ENCODE measurements at regions not wholly inside any gene's neighbourhood (a gene's known extent, or its start where the extent isn't known, plus 50 kb on each side); places are given as distances from the start of the nearest gene placed in this dataset.
A peak's percentile ranks its signal among the peaks of the same experiment; 100 is the strongest.

- 6% methylated on average over 16 of the region's 18 CpGs for WGBS
- H3K27ac ChIP-seq (ENCODE audit: low read depth, low read length) = peak overlapping the region; percentile 94
- no peaks in the 10 kb centered on the region for H3K4me1 ChIP-seq (ENCODE audit: insufficient read depth, low read length)
- H3K27me3 ChIP-seq (ENCODE audit: insufficient read depth, low read length) = no peaks in the 10 kb centered on the region
- peak overlapping the region; percentile 98 for H3K9ac ChIP-seq (ENCODE audit: low read depth, low read length)
- H3K9me3 ChIP-seq (ENCODE audit: insufficient read depth, low read depth, low read length) = peaks cover 5% of the 10 kb centered on the region; the same call in 1 of the 2 replicates
- peak overlapping the region; percentile 74 for H3K4me3 ChIP-seq (ENCODE audit: low read length)
- H3K36me3 ChIP-seq (ENCODE audit: insufficient read depth, low read length) = no peaks in the 10 kb centered on the region
Observed at GRCh38 chr6:26286168-26286877, 78.7 kb upstream of the BTN3A2 start.

- no peaks in the 10 kb centered on the region for H3K4me1 ChIP-seq (ENCODE audit: insufficient read depth, low read length)
- no peaks in the 10 kb centered on the region for H3K27me3 ChIP-seq (ENCODE audit: insufficient read depth, low read length)
- WGBS = 91% methylated on average over 5 of the region's 6 CpGs
- no peak overlapping the region for H3K4me3 ChIP-seq (ENCODE audit: low read length)
- no peak overlapping the region for H3K27ac ChIP-seq (ENCODE audit: low read depth, low read length)
- H3K36me3 ChIP-seq (ENCODE audit: insufficient read depth, low read length) = no peaks in the 10 kb centered on the region
- H3K9me3 ChIP-seq (ENCODE audit: insufficient read depth, low read depth, low read length) = peaks cover 5% of the 10 kb centered on the region; the same call in 1 of the 2 replicates
- no peak overlapping the region for H3K9ac ChIP-seq (ENCODE audit: low read depth, low read length)
Observed at GRCh38 chr6:26288155-26288554, 76.8 kb upstream of the BTN3A2 start.

GRCh38 chr6:26290941-26291340 is 74.1 kb upstream of the BTN3A2 start:
- Histone ChIP-seq H3K9me3 (ENCODE audit: insufficient read depth, low read depth, low read length) (peaks cover 5% of the 10 kb centered on the region; the same call in 1 of the 2 replicates), H3K4me1 (ENCODE audit: insufficient read depth, low read length) (no peaks in the 10 kb centered on the region), H3K27ac (ENCODE audit: low read depth, low read length) (no peak overlapping the region), H3K27me3 (ENCODE audit: insufficient read depth, low read length) (no peaks in the 10 kb centered on the region), H3K4me3 (ENCODE audit: low read length) (no peak overlapping the region), H3K9ac (ENCODE audit: low read depth, low read length) (no peak overlapping the region), H3K36me3 (ENCODE audit: insufficient read depth, low read length) (no peaks in the 10 kb centered on the region)
- WGBS = 85% methylated on average over 5 of the region's 5 CpGs

GRCh38 chr6:26292709-26293108 is 72.3 kb upstream of the BTN3A2 start:
- Histone ChIP-seq H3K4me1 (ENCODE audit: insufficient read depth, low read length) (no peaks in the 10 kb centered on the region), H3K36me3 (ENCODE audit: insufficient read depth, low read length) (no peaks in the 10 kb centered on the region), H3K27me3 (ENCODE audit: insufficient read depth, low read length) (no peaks in the 10 kb centered on the region), H3K27ac (ENCODE audit: low read depth, low read length) (no peak overlapping the region), H3K9me3 (ENCODE audit: insufficient read depth, low read depth, low read length) (peaks cover 3% of the 10 kb centered on the region; the same call in 1 of the 2 replicates), H3K4me3 (ENCODE audit: low read length) (no peak overlapping the region), H3K9ac (ENCODE audit: low read depth, low read length) (no peak overlapping the region)
- no CpG with 5 or more reads among the region's 1 CpG for WGBS

GRCh38 chr6:26294302-26294701 is 70.7 kb upstream of the BTN3A2 start:
- H3K4me3 ChIP-seq (ENCODE audit: low read length) = no peak overlapping the region
- no peaks in the 10 kb centered on the region for H3K36me3 ChIP-seq (ENCODE audit: insufficient read depth, low read length)
- no peak overlapping the region for H3K27ac ChIP-seq (ENCODE audit: low read depth, low read length)
- H3K9ac ChIP-seq (ENCODE audit: low read depth, low read length) = no peak overlapping the region
- H3K9me3 ChIP-seq (ENCODE audit: insufficient read depth, low read depth, low read length) = no peaks in the 10 kb centered on the region
- WGBS = 93% methylated on average over 8 of the region's 8 CpGs
- H3K27me3 ChIP-seq (ENCODE audit: insufficient read depth, low read length) = no peaks in the 10 kb centered on the region
- H3K4me1 ChIP-seq (ENCODE audit: insufficient read depth, low read length) = no peaks in the 10 kb centered on the region

GRCh38 chr6:26295691-26296555 is 69.1 kb upstream of the BTN3A2 start:
- 86% methylated on average over 11 of the region's 11 CpGs for whole genome bisulfite sequencing
- no peaks in the 10 kb centered on the region for H3K27me3 ChIP-seq (ENCODE audit: insufficient read depth, low read length)

GRCh38 chr6:26296556-26296856 is 68.5 kb upstream of the BTN3A2 start:
- Histone ChIP-seq H3K36me3 (ENCODE audit: insufficient read depth, low read length) (no peaks in the 10 kb centered on the region), H3K9me3 (ENCODE audit: insufficient read depth, low read depth, low read length) (no peaks in the 10 kb centered on the region), H3K27ac (ENCODE audit: low read depth, low read length) (no peak overlapping the region), H3K4me3 (ENCODE audit: low read length) (no peak overlapping the region), H3K27me3 (ENCODE audit: insufficient read depth, low read length) (no peaks in the 10 kb centered on the region), H3K9ac (ENCODE audit: low read depth, low read length) (no peak overlapping the region), H3K4me1 (ENCODE audit: insufficient read depth, low read length) (no peaks in the 10 kb centered on the region)
- 100% methylated on average over 2 of the region's 2 CpGs for WGBS

More at GRCh38 chr6:26295691-26296555, 69.1 kb upstream of the BTN3A2 start:
- Histone ChIP-seq H3K4me1 (ENCODE audit: insufficient read depth, low read length) (no peaks in the 10 kb centered on the region), H3K9ac (ENCODE audit: low read depth, low read length) (no peak overlapping the region), H3K36me3 (ENCODE audit: insufficient read depth, low read length) (no peaks in the 10 kb centered on the region), H3K27ac (ENCODE audit: low read depth, low read length) (no peak overlapping the region), H3K4me3 (ENCODE audit: low read length) (no peak overlapping the region), H3K9me3 (ENCODE audit: insufficient read depth, low read depth, low read length) (no peaks in the 10 kb centered on the region)

- Histone ChIP-seq H3K27me3 (ENCODE audit: insufficient read depth, low read length) (no peaks in the 10 kb centered on the region), H3K4me3 (ENCODE audit: low read length) (no peak overlapping the region), H3K9ac (ENCODE audit: low read depth, low read length) (no peak overlapping the region), H3K36me3 (ENCODE audit: insufficient read depth, low read length) (no peaks in the 10 kb centered on the region), H3K4me1 (ENCODE audit: insufficient read depth, low read length) (no peaks in the 10 kb centered on the region), H3K9me3 (ENCODE audit: insufficient read depth, low read depth, low read length) (no peaks in the 10 kb centered on the region), H3K27ac (ENCODE audit: low read depth, low read length) (no peak overlapping the region)
- WGBS = 89% methylated on average over 4 of the region's 4 CpGs
Observed at GRCh38 chr6:26296857-26297648, 67.9 kb upstream of the BTN3A2 start.

- Histone ChIP-seq H3K9me3 (ENCODE audit: insufficient read depth, low read depth, low read length) (no peaks in the 10 kb centered on the region), H3K27ac (ENCODE audit: low read depth, low read length) (no peak overlapping the region), H3K4me3 (ENCODE audit: low read length) (peak overlapping the region; percentile 71), H3K27me3 (ENCODE audit: insufficient read depth, low read length) (no peaks in the 10 kb centered on the region), H3K4me1 (ENCODE audit: insufficient read depth, low read length) (no peaks in the 10 kb centered on the region), H3K36me3 (ENCODE audit: insufficient read depth, low read length) (no peaks in the 10 kb centered on the region), H3K9ac (ENCODE audit: low read depth, low read length) (peak overlapping the region; percentile 46; the same call in 1 of the 2 replicates)
- WGBS = 45% methylated on average over 16 of the region's 23 CpGs
Observed at GRCh38 chr6:26299286-26300042, 65.5 kb upstream of the BTN3A2 start.

GRCh38 chr6:26300043-26300331 is 65.0 kb upstream of the BTN3A2 start:
- Histone ChIP-seq H3K27ac (ENCODE audit: low read depth, low read length) (no peak overlapping the region), H3K4me1 (ENCODE audit: insufficient read depth, low read length) (no peaks in the 10 kb centered on the region), H3K9me3 (ENCODE audit: insufficient read depth, low read depth, low read length) (no peaks in the 10 kb centered on the region), H3K4me3 (ENCODE audit: low read length) (peak overlapping the region; percentile 37), H3K36me3 (ENCODE audit: insufficient read depth, low read length) (no peaks in the 10 kb centered on the region), H3K27me3 (ENCODE audit: insufficient read depth, low read length) (no peaks in the 10 kb centered on the region), H3K9ac (ENCODE audit: low read depth, low read length) (no peak overlapping the region)
- WGBS = 80% methylated on average over 3 of the region's 3 CpGs

Measured in HUES64 (cell line).